Endometrial microvascular endothelial cells (primary cell): ENCODE measurements at regions not wholly inside any gene's neighbourhood (a gene's known extent, or its start where the extent isn't known, plus 50 kb on each side); places are given as distances from the start of the nearest gene placed in this dataset.

Experiments
- in situ Hi-C: cut with HindIII; loops from 2 replicates; pipeline ENCODE4 v1.10.0; 2017; ENCODE audit warnings: low sequenced_read_pairs, low pct_unique_long_range_greater_than_20kb; ENCODE audit errors: inconsistent ontology term

- in situ Hi-C loops, result no loop called here
Measured at GRCh38 chr11:95469258-95469657, 238.3 kb upstream of the SESN3 start.

GRCh38 chr11:95466416-95466815, 235.4 kb upstream of the SESN3 start:
- in situ Hi-C loops, result no loop called here

DNA sequence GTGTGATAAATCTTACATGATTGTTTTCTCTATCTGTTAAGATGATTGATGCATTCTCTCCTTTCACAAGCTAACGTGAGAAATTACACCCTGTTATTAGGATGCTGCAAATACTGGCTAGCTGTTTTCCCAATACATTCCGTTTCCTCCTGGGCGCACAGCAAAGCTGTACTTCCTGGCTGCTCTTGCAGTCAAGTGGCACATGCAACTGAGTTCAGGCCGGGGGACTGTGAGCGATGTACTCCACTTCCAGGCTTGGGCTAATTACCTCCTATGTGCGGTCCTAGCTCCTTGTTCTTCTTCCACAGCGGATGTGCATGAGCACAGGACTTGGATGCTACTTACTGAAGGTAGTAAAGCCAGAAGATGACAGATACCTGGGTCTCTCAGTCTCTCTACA, 234.9 kb upstream of the SESN3 start:
- in situ Hi-C loops, result no loop called here

DNA sequence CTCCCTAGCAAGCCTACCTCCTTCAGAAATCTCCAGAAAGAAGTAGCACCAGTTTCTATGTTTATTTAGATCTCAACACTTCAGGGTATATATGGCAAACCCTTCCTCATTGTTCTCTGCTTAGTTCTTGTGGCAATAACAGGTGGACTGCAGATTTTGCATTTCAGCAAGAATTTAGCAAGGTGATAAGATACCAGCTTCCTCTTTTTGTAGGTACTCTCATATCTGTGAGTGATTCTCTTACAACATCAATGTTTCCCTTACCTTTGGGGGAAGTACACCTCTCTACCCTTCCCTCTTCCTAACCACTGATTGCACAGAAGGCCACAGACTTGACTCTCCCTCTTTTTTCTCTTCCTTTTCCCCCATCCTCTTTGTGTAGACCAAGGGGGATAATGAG, 230.9 kb upstream of the SESN3 start:
- in situ Hi-C loops, result no loop called here

- in situ Hi-C loops, result no loop called here
Measured at GRCh38 chr11:95461348-95461747, 230.3 kb upstream of the SESN3 start.

DNA sequence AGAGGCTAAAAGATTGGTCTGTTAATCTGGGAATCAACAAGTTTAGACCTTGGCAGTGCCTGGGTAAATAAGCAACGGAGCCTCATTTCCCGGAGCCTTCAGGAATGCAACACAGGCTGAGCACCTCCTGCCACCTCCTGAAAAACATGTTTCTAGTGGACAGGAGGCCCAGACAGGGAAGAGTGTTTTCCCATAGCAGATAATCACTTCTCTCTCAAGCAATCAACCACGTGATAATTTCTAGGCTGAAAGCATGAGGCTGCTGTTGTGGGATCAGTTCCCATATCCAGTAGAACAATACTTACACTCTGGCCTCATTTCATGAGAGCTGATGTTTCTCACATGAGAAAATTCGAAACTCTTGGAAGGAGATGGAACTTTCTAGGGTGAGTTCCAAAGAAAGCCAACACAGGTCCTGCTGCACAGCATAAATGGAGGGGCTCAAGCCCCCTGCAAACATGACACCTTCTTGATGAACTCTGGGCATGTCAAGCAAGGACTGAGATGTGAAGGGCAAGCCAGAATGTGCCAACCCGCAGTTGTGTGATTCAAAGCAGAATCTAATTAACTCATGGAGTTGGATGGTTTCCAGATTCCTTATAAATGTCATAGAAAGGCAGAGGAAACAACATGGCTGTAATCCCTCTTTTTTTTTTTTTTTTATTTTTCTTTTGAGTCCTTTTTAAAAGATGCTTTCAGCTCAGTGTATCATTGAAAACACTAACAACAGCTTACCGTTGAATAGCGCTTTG, 228.5 kb upstream of the SESN3 start:
- in situ Hi-C loops, result no loop called here

GRCh38 chr11:95456714-95457491, 225.9 kb upstream of the SESN3 start:
- in situ Hi-C loops, result no loop called here

- in situ Hi-C loops, result no loop called here
Measured at GRCh38 chr11:95455228-95455970, 224.4 kb upstream of the SESN3 start.

DNA sequence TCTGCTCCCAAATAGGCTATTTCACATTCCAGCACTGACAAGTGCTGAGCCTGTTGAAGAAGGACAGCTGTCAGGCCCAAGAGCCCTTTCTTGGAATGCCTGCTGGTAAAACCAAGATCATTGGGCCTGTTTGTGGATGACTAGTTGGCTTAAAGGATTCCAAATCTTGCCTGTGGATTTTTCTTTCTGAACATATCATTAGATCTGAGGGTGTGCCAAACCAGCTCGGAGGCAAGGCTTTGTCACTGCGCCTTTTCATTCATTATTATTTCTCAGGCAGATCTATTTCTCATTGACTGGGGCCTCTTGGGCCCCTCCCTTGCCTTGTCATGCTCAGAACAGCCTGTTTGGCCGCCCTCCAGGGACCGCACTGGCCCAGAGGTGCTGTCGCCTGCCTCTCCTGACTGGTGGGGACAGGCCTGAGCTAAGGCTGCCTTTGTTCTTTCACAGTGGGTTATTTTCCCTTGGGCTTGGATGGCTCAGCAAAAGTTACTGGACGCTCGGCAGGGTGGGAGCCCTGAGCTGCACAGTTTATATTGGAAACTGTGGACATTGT, 222.7 kb upstream of the SESN3 start:
- in situ Hi-C loops, result no loop called here

DNA sequence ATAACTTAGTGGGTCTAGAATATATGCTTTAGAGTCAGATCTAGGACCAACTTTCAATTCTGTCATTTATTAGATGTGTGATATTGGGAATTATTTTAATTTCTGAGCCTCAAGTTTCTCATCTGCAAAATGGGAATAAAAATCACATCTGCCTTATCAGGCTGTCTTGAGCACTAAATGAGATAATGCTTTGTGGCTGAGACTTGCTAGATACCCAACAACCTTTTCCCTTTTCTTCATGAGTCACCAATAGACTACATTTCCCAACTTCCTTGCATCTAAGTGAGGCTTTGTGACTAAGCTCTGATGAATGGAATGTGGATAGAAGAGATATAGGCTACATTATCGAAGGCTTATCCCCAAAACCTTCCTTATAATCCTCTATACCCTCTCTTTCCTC, 220.7 kb upstream of the SESN3 start:
- in situ Hi-C loops, result no loop called here

- in situ Hi-C loops, result no loop called here
Measured at GRCh38 chr11:95451261-95451660, 220.3 kb upstream of the SESN3 start.

- in situ Hi-C loops, result no loop called here
Measured at GRCh38 chr11:95450547-95451123, 219.6 kb upstream of the SESN3 start.

- in situ Hi-C loops, result no loop called here
Measured at GRCh38 chr11:95445746-95446333, 214.8 kb upstream of the SESN3 start.

- in situ Hi-C loops, result no loop called here
Measured at GRCh38 chr11:95444309-95445241, 213.6 kb upstream of the SESN3 start.

- in situ Hi-C loops, result no loop called here
Measured at GRCh38 chr11:95443386-95443785, 212.4 kb upstream of the SESN3 start.

DNA sequence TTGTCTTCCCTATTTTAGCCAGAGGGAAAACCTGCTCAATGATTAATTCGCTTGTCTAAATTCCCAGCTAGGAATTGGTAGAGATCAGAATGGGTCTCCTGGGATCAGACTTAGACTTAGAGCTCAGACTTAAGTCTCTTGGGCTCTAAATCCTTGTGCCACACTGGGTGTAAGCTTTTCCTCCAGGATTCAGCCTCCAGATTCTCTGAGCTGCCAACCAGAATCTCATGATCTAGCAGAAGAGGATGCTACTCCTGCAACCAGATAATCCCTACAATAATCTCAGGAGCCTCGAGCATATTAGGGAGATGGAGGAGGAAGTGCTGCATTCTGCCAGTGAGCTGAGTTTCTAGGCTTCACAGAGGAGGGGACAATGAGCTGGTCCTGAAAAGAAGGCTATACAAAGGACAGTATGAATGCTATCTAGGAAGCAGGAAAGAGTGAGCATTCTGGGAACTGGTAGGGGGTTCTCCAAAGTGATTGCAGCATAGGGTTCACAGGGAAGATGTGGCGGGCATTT, 211.6 kb upstream of the SESN3 start:
- in situ Hi-C loops, result no loop called here

- in situ Hi-C loops, result no loop called here
Measured at GRCh38 chr11:95435628-95436353, 204.8 kb upstream of the SESN3 start.
